ENCODE measurements at regions not wholly inside any gene's neighbourhood (a gene's known extent, or its start where the extent isn't known, plus 50 kb on each side); places are given as distances from the start of the nearest gene placed in this dataset.

DNA sequence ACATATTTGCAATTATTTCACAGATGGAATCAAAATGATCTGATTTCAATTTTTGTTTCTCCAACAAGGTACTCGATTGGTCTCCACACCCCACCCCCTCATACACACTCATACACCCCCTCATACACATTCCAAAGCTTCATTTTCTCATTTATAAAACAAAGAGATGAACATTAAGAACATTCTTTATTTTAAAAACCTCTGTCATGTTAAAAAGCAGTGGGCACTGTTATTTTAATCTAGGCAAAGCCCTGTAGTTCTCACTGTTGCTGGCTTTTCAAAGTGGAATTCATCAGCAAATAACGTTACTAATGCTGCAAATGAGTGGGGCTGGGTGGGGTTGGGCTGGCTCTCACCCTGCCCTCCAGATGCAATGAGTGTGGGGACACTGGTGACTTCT is 289.6 kb upstream of the ASIC2 start:
- WGBS, 2 donors, result 53 to 65% methylated on average over 2 of the region's 2 CpGs
- intact Hi-C loops (cut with DNase I), result no loop called here

GRCh38 chr17:33583518-33584417 is 290.7 kb upstream of the ASIC2 start:
- H3K9me3 ChIP-seq, result no peaks in the 10 kb centered on the region
- 78 to 81% methylated on average over 7 of the region's 7 CpGs for WGBS, 2 donors
- no peaks in the 10 kb centered on the region for H3K27me3 ChIP-seq
- H3K4me3 ChIP-seq (replicated peaks in 1 of 3), result no peak overlapping the region
- no peaks in the 10 kb centered on the region for H3K36me3 ChIP-seq
- no peak overlapping the region for H3K27ac ChIP-seq
- DNase-seq, result no peak
- no peaks in the 10 kb centered on the region for H3K4me1 ChIP-seq
- intact Hi-C loops (cut with DNase I), result no loop called here
- TF ChIP-seq POLR2A (IDR thresholded peaks at IDR 0.05), result no peak

More for the DNA sequence above, 289.6 kb upstream of the ASIC2 start:
- no peaks in the 10 kb centered on the region for H3K9me3 ChIP-seq
- no peak overlapping the region for H3K27ac ChIP-seq
- no peaks in the 10 kb centered on the region for H3K27me3 ChIP-seq
- TF ChIP-seq CTCF (IDR thresholded peaks at IDR 0.05) (no peak), POLR2A (IDR thresholded peaks at IDR 0.05) (no peak)
- no peak for DNase-seq
- H3K36me3 ChIP-seq, result no peaks in the 10 kb centered on the region
- H3K4me3 ChIP-seq (replicated peaks in 1 of 3), result no peak overlapping the region
- no peaks in the 10 kb centered on the region for H3K4me1 ChIP-seq

GRCh38 chr17:33593991-33594390 is 300.9 kb upstream of the ASIC2 start:
- H3K4me1 ChIP-seq, result no peaks in the 10 kb centered on the region
- TF ChIP-seq CTCF (IDR thresholded peaks at IDR 0.05) (no peak), POLR2A (IDR thresholded peaks at IDR 0.05) (no peak)
- no peak overlapping the region for H3K27ac ChIP-seq
- intact Hi-C loops (cut with DNase I), result no loop called here
- no peak overlapping the region for H3K4me3 ChIP-seq (replicated peaks in 1 of 3)
- no peaks in the 10 kb centered on the region for H3K36me3 ChIP-seq
- H3K9me3 ChIP-seq, result no peaks in the 10 kb centered on the region
- 73 to 83% methylated on average over 4 of the region's 4 CpGs for WGBS, 2 donors
- no peak for DNase-seq
- no peaks in the 10 kb centered on the region for H3K27me3 ChIP-seq

DNA sequence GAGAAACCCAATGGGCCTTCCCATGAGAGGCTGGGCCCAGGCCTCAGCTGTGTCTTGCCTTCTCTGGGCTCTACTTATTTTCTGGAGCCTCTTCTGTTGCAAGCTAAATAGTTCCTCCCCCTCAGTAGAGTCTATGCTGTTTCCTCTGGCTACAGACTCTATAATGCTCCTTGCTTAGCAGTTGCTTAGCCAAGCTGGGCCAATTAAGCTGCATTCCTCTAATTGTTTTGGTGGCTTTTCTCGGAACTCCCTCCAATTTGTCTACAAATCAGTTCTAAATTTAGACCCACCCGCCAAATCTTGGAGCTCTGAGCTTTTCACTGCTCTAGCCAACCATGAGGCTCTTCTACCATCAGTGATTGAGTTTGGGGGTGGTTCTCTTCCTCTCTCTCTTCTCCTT is 302.7 kb upstream of the ASIC2 start:
- WGBS, 2 donors, result 41 to 51% methylated on average over 2 of the region's 2 CpGs
- DNase-seq, result no peak
- H3K4me1 ChIP-seq, result no peaks in the 10 kb centered on the region
- H3K9me3 ChIP-seq, result no peaks in the 10 kb centered on the region
- TF ChIP-seq CTCF (IDR thresholded peaks at IDR 0.05) (no peak), POLR2A (IDR thresholded peaks at IDR 0.05) (no peak)
- H3K36me3 ChIP-seq, result no peaks in the 10 kb centered on the region
- no peaks in the 10 kb centered on the region for H3K27me3 ChIP-seq
- H3K27ac ChIP-seq, result no peak overlapping the region
- intact Hi-C loops (cut with DNase I), result no loop called here
- H3K4me3 ChIP-seq (replicated peaks in 1 of 3), result no peak overlapping the region

GRCh38 chr17:33596899-33597298 is 303.8 kb upstream of the ASIC2 start:
- intact Hi-C loops (cut with DNase I), result no loop called here
- WGBS, 2 donors, result 76 to 82% methylated on average over 3 of the region's 3 CpGs

More at GRCh38 chr17:33596899-33597298, 303.8 kb upstream of the ASIC2 start:
- Histone ChIP-seq H3K27ac (no peak overlapping the region), H3K9me3 (no peaks in the 10 kb centered on the region), H3K27me3 (no peaks in the 10 kb centered on the region), H3K36me3 (no peaks in the 10 kb centered on the region), H3K4me1 (no peaks in the 10 kb centered on the region), H3K4me3 (replicated peaks in 1 of 3) (no peak overlapping the region)
- DNase-seq, result no peak
- no peak for TF ChIP-seq POLR2A (IDR thresholded peaks at IDR 0.05)
- no peak for TF ChIP-seq CTCF (IDR thresholded peaks at IDR 0.05)
